Body of pancreas (tissue), 4 donors: ENCODE measurements at regions not wholly inside any gene's neighbourhood (a gene's known extent, or its start where the extent isn't known, plus 50 kb on each side); places are given as distances from the start of the nearest gene placed in this dataset.

Experiments used
- ATAC-seq: fragments of 150-250 bp; one replicate; pipeline ENCODE4 v1.9.1; 2016
- DNase-seq, 4 donors: peaks; one replicate each; pipeline ENCODE4 v3.0.0-alpha.2; 2019
- H3K27ac ChIP-seq, 4 donors: fragments of 200-600 bp; sonication (generic); 1 replicate in 3 of 4; 2 replicates in 1 of 4; pipeline versions ENCODE4 v1.5.1 to v1.6.1; 2016 to 2019; ENCODE audit warnings: mild to moderate bottlenecking in 1 of 4, mixed read lengths in 1 of 4, moderate library complexity in 1 of 4
- H3K27me3 ChIP-seq, 2 donors: fragments of 200-600 bp; sonication (generic); one replicate each; pipeline ENCODE4 v1.6.0; 2016; ENCODE audit warnings: mild to moderate bottlenecking in 1 of 2
- H3K36me3 ChIP-seq, 2 donors: fragments of 200-600 bp; sonication (generic); replicated peaks in 1 of 2; 2 replicates each; pipeline ENCODE4 v1.5.1; 2016; ENCODE audit warnings: low read depth in 2 of 2; ENCODE audit not compliant: insufficient read depth in 1 of 2
- H3K4me1 ChIP-seq: fragments of 200-600 bp; sonication (generic); one replicate; pipeline ENCODE4 v1.6.0; 2016
- H3K4me3 ChIP-seq, 2 donors: fragments of 200-600 bp; sonication (generic); 1 replicate in 1 of 2; 2 replicates in 1 of 2; pipeline ENCODE4 v1.5.1; 2016 to 2019
- H3K9me3 ChIP-seq, 3 donors: fragments of 200-600 bp; sonication (generic); 1 replicate in 2 of 3; 2 replicates in 1 of 3; pipeline ENCODE4 v1.5.1; 2016
- POLR2A ChIP-seq, 3 donors: fragments of 450-650 bp; IDR thresholded peaks; one replicate each; pipeline ENCODE4 v1.6.1; 2016; ENCODE audit warnings: antibody characterized with exemption in 3 of 3, mild to moderate bottlenecking in 2 of 3
- WGBS, 2 donors: methylation state at CpG; one replicate each; pipeline ENCODE4 v1.1.5; 2017; 5-methylcytosine and 5-hydroxymethylcytosine counted together
- intact Hi-C: fragments of 100-400 bp; cut with DNase I; formaldehyde crosslinking; loops from one replicate; pipeline ENCODE4 v1.15.1; 2023
- TF ChIP-seq, protein P1 (sequence below), 7 experiments: fragments of 450-650 bp in 4 of 7; fragments of 200-600 bp in 3 of 7; sonication (generic) in 3 of 7; IDR thresholded peaks; one replicate each; pipeline ENCODE4 v1.5.1; 2016 to 2019; ENCODE audit warnings: antibody characterized with exemption in 7 of 7

DNA sequence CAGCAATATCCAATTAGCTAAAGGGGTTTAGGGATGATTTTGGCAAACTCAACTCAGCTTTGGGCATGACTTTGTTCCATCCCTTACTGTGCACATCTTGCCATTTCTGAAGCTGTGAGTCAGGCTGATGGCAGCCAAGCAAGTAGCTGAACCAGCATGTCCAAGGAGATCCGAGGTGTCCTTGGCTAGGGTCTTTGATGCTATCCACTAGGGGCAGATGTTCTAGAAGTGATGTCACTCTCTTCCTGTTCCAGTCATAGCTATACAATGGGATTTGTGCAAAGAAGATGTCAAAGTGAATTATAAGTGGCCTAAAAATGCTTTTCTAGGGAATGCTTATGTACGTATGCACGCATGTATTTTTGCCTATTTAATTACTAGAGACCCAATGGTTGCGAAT lies 160.8 kb upstream of the PAPPA start:
- 70 to 74% methylated on average over 4 of the region's 4 CpGs for WGBS, 2 donors
- Histone ChIP-seq H3K4me1 (peaks cover 8% of the 10 kb centered on the region), H3K4me3 (no peak overlapping the region), H3K27me3 (no peaks in the 10 kb centered on the region), H3K36me3 (no peaks in the 10 kb centered on the region), H3K9me3 (no peaks in the 10 kb centered on the region), H3K27ac (no peak overlapping the region)
- intact Hi-C loops: no loop called here
- DNase-seq: no peak
- ATAC-seq: no peak
- no peak for TF ChIP-seq POLR2A (IDR thresholded peaks at IDR 0.05)
- TF ChIP-seq, protein P1, sequence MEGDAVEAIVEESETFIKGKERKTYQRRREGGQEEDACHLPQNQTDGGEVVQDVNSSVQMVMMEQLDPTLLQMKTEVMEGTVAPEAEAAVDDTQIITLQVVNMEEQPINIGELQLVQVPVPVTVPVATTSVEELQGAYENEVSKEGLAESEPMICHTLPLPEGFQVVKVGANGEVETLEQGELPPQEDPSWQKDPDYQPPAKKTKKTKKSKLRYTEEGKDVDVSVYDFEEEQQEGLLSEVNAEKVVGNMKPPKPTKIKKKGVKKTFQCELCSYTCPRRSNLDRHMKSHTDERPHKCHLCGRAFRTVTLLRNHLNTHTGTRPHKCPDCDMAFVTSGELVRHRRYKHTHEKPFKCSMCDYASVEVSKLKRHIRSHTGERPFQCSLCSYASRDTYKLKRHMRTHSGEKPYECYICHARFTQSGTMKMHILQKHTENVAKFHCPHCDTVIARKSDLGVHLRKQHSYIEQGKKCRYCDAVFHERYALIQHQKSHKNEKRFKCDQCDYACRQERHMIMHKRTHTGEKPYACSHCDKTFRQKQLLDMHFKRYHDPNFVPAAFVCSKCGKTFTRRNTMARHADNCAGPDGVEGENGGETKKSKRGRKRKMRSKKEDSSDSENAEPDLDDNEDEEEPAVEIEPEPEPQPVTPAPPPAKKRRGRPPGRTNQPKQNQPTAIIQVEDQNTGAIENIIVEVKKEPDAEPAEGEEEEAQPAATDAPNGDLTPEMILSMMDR (IDR thresholded peaks at IDR 0.05): no peak

DNA sequence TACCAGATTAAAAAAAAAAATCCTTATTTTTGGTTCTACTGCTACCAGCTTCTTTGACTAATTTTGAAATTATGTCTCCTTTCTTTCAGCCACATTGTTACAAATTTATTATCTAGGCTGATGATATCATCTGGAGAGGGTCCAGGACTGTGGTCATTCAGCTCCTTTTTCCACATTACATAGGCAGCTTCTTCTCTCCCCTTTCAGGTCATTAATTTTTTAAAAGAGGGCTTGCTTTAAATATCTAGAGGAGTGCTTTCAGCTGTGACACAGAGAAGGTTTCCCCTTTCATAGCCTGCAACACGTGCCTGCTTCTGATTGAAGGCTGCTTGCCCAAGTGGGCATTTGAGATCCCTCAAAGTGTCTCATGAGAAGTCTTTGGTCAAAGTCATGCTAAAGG lies 155.7 kb upstream of the PAPPA start:
- Histone ChIP-seq H3K36me3 (no peaks in the 10 kb centered on the region), H3K4me1 (peaks cover 8% of the 10 kb centered on the region), H3K9me3 (no peaks in the 10 kb centered on the region), H3K27ac (no peak overlapping the region), H3K27me3 (no peaks in the 10 kb centered on the region), H3K4me3 (no peak overlapping the region)
- ATAC-seq: no peak
- 73 to 75% methylated on average over 1 of the region's 1 CpG for WGBS, 2 donors
- no peak for DNase-seq
- TF ChIP-seq, protein P1 (IDR thresholded peaks at IDR 0.05): no peak
- no peak for TF ChIP-seq POLR2A (IDR thresholded peaks at IDR 0.05)
- intact Hi-C loops: no loop called here

DNA sequence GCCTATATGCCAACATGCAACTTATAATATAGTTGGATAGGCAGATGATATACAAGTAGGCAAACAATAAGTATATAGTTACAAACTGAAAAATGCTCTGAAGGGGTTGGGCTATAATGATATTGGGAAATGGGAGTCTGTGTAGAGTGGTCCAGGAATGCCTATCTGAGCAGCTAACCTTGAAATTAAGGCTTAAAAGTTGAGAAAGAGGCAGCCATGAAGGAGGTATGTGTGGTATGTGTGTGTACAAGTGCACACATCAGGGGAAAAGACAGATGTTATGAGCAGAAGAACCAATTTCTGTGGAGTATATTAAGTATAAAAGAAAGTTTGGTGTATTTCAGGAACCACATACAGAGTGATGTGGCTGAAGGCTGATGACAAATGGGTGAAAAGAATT lies 154.9 kb upstream of the PAPPA start:
- H3K4me1 ChIP-seq: peaks cover 8% of the 10 kb centered on the region
- DNase-seq (no peak), ATAC-seq (no peak)
- TF ChIP-seq, protein P1 (IDR thresholded peaks at IDR 0.05): no peak
- TF ChIP-seq POLR2A (IDR thresholded peaks at IDR 0.05): no peak
- no peak overlapping the region for H3K27ac ChIP-seq
- H3K27me3 ChIP-seq: no peaks in the 10 kb centered on the region
- no peaks in the 10 kb centered on the region for H3K36me3 ChIP-seq
- intact Hi-C loops: no loop called here
- H3K9me3 ChIP-seq: no peaks in the 10 kb centered on the region
- H3K4me3 ChIP-seq: no peak overlapping the region

DNA sequence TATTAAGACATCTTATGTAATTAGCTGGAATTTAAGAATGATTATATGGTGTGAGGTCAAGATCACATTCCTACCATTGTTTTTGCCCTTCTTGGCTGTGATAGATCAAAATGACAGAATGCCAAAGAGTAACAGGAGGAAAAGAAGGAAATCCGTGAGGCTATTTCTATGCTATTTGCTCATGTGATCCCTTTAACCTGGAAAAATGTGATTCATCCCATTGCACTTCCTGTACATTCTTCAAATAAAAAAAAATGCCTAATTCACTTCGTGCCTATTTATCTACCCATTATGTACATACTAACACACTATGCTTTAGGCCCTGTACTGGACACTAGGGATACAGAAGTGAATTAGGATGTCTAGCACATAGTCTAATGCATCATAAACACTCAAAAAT lies 154.1 kb upstream of the PAPPA start:
- H3K36me3 ChIP-seq: no peaks in the 10 kb centered on the region
- intact Hi-C loops: no loop called here
- TF ChIP-seq, protein P1 (IDR thresholded peaks at IDR 0.05): no peak
- no peak for TF ChIP-seq POLR2A (IDR thresholded peaks at IDR 0.05)
- 55 to 66% methylated on average over 2 of the region's 2 CpGs for WGBS, 2 donors
- no peak for ATAC-seq
- H3K27ac ChIP-seq: no peak overlapping the region
- H3K9me3 ChIP-seq: no peaks in the 10 kb centered on the region
- H3K27me3 ChIP-seq: no peaks in the 10 kb centered on the region
- no peak overlapping the region for H3K4me3 ChIP-seq
- DNase-seq: no peak
- peaks cover 8% of the 10 kb centered on the region for H3K4me1 ChIP-seq

DNA sequence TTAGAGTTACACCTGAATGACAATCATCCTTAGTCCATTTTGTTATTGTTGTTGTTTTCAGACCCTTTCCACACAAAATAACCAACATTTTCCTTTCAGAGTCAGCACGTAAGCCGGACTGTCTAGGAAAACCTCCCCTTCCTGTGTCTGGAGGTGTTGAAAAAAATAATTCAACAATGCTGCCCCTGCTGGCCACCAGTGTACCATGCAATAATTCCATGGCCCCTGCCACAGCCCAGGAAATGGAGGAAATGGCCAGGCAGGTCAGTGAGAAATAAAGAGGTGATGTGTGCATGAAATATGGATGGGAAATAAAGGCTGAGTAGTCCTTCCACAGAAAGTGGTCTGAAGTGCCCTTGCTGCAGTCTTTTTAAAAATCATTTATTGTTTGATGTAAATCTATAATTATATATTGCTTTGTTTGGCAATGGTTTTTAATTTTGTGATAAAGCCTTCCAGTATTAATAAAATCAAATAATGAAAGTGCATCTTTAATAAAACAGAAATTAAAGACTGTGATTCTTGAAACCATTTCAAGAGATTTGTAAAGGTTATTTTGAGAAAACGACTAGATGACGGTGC lies 152.8 kb upstream of the PAPPA start:
- intact Hi-C loops: no loop called here
- TF ChIP-seq, protein P1 (IDR thresholded peaks at IDR 0.05): peak in 6 of 7 experiments; percentile 31 to 56 (median 48)
- no peak for TF ChIP-seq POLR2A (IDR thresholded peaks at IDR 0.05)
- Histone ChIP-seq H3K9me3 (no peaks in the 10 kb centered on the region), H3K4me3 (no peak overlapping the region), H3K27ac (no peak overlapping the region), H3K36me3 (no peaks in the 10 kb centered on the region), H3K27me3 (no peaks in the 10 kb centered on the region), H3K4me1 (peaks cover 8% of the 10 kb centered on the region)
- DNase-seq (peak; percentile 16 to 40 (median 21)), ATAC-seq (peak; percentile 59)
- WGBS, 2 donors: 60 to 84% methylated on average over 4 of the region's 4 CpGs
